GM21381 (cell line): ENCODE measurements at regions not wholly inside any gene's neighbourhood (a gene's known extent, or its start where the extent isn't known, plus 50 kb on each side); places are given as distances from the start of the nearest gene placed in this dataset.

Experiments
- ATAC-seq: cut with Tn5 transposase; IDR thresholded peaks from one replicate; pipeline ENCODE4 v1.9.1; 2021; ENCODE audit warnings: mild to moderate bottlenecking, moderate library complexity; ENCODE audit not compliant: unreplicated experiment

DNA sequence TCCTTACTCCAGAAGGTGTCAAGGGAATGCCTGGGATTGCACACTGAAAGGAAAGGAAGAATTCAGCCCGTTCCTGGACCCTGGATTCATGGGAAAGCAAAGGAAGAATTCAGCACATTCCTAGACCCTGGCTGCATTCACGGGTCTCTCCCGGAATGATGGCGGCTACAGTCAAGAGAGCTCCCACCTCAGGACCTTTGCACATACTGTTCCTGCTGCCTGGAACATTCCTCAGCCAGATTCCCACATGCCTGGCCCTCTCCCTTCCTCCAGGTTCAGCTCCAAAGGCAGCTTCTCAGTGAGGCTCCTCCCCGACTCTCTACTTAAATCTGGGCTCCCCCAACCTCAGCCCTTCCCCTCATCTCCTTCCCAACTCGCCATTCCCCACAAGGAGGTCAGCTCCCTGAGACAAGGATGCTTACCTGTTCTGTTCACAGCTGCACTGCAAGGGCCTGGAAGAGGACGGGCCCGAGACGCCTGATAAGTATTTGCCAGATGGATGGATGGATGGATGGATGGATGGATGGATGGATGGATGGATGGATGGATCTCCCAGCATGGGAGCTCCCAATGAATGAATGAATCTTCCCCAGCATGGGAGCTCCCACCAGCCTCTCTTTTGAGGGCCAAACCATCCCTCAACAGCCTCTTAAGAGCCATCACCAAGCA lies 77.4 kb downstream of the NCOR2 start:
- no peak for ATAC-seq

DNA sequence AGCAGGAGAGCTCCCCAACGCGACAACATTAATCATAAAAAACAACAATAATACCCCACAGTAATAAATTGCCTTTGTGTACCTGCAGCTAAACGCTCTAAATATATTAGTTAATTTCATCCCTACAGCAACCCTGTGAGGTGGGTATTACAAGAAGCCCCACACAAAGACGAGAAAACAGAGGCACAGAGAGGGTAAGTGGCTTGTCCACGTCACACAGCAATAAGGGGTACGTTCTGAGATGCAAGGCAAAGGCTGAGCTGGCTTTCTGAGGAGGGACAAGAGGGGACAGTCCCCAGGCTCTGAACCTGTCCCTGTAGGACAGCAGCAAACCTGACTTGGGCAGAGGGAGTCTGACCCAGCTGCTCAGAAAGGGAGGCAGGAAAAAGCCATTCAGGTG lies 78.2 kb downstream of the NCOR2 start:
- no peak for ATAC-seq

DNA sequence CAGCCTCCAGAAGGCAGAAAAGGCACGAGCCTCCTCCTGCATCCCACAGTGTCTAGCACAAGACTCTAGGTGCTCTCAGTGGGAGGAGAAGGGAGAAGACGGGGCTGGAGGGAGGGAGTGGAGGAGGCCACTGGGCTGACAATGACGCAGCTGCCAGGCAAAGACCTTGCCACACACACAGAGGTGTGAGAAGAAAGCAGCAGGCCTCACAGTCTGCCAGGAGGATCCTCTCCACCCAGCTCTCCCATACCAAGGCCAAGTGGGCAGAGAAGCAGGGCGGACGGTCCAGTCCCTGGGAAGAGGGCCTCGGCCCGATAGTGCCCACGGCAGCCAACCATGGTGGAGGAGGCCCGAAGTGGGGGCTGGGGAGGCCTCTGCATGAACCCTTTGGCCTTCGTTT lies 78.9 kb downstream of the NCOR2 start:
- no peak for ATAC-seq

DNA sequence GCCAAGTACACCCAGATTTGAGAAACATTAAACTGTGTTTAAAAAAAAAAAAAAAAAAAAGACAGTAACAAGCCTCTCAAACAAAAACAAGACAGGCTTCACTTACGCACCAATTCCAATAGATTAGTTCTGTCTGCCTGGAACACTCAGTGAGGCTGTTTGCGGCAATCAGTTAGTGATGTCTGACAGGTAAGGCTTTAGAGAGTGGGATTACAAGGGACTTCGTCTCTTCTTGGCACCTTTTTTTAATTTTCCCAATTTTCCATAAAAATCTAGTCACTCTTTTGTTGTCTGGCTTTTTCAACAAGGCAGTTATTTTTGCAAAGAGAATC lies 79.6 kb downstream of the NCOR2 start:
- no peak for ATAC-seq

DNA sequence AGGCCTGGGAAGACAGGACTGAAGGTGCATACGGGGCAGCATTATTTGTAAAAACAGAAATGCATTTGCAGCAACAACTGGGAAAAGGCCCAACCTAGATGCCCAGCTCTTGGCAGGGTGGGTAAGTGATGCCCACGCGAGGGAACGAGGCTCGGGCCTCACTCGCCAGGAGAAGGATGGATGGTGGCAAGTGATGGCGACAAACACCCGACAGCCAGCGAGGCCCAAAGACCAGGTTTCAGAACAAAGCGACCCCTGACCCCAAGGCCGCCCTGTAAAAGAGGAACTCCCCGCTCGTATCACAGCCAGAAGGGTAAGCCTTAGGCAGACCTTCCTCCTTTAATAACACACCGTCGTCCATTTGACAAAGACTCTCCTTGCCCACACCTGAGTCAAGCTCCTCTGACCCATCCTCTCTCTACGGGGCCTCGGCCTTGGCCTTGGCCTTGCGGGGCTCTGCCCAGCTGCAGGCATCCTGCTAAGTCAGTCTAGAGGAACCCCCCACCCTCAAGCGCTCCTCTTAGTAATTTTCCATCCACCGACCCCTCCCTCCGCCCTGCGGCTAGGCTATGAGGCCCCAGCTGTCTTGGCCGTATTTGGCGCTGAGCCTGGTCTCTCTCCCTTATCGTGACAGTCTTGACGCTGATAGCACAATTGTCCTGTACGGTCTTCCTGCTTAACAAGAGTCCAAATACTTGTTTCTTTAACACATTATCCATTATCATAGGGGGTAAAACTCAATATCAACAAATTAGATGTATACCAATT lies 80.2 kb downstream of the NCOR2 start:
- no peak for ATAC-seq

DNA sequence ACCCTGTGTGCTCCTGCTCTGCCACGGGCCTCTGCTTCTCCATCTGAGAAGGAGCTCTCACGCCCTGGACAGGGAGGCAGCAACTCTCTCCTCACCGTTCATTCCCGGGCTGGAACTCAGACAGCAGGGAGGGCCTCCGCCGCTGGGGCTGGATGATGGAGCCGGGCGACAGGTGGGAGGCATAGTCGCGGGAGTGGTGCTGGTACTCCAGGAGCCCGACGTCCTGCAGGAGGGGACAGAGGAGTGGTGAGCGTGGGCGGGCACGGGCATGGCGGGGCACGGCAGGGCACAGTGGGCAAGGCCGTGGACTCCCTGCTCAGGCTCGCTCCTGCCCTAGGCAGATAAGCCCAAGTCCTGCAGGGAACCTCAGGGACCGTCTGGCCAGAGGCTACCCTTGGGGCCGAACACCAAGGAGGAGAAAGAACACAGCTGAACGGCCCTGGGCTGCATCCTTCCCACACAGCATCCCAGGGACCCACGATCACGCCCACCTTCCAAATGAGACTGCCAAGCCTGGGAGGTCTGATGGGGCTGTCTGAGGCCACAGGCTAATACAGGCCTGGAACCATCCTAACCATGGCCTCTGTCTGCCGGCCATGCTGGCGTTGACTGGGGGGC lies 81.0 kb downstream of the NCOR2 start:
- no peak for ATAC-seq

DNA sequence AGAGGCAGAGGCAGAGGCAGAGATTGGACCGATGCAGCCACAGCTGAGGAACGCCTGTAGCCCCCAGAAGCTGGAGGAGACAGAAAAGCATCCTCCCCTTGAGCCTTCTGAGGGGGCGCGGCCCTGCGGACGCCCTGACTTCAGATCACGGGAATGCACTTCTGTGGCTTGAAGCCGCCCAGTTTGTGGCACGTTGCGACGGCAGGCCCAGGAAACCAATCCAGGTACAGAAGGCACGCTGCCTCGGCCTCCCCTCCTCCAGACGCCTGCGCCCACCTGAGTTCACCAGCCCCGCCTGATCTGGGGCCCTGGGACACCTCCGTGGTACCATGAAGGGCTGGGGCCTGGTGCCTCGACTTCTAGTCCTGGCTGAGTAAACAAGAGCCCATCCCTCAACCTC lies 82.0 kb downstream of the NCOR2 start:
- ATAC-seq, result no peak

DNA sequence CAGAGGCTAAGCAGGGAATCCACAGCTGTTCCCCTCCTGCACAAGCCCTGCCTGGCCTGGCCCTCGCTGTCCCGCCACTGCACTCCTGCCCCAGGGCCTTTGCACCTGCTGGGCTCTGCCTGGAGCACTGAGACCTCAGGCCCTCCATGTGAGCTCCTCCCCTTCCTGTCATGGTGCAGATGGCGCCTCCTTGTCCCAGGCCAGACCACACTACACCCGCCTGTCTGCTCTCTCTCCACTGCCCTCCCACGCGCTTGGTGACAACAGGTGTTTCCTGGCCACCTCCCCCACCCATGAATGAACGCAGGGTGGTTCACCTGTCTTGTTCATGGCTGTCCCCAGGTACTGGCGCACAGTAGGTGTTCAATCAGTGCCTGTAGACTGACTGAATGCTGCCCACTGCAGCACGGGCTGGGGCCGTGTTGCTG lies 82.9 kb downstream of the NCOR2 start:
- no peak for ATAC-seq

DNA sequence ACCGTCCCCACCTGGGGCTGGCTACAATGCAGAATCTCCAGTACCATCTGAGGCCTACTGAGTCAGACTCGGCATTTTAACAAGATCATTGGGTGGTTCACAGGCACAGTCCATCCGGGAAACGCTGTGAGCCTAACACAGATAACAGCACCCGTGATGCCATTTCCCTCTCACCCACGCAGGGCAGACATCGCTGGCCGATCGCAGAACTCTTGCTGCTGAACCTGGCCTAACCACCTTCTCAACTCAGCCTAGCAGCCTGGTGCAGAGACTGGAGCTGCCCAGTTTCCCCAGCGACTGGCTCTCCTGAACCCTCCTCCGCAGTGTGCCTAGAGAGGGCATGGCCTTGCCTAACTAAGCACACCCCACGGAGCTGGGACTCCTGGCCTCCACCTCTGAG lies 83.3 kb downstream of the NCOR2 start:
- no peak for ATAC-seq

DNA sequence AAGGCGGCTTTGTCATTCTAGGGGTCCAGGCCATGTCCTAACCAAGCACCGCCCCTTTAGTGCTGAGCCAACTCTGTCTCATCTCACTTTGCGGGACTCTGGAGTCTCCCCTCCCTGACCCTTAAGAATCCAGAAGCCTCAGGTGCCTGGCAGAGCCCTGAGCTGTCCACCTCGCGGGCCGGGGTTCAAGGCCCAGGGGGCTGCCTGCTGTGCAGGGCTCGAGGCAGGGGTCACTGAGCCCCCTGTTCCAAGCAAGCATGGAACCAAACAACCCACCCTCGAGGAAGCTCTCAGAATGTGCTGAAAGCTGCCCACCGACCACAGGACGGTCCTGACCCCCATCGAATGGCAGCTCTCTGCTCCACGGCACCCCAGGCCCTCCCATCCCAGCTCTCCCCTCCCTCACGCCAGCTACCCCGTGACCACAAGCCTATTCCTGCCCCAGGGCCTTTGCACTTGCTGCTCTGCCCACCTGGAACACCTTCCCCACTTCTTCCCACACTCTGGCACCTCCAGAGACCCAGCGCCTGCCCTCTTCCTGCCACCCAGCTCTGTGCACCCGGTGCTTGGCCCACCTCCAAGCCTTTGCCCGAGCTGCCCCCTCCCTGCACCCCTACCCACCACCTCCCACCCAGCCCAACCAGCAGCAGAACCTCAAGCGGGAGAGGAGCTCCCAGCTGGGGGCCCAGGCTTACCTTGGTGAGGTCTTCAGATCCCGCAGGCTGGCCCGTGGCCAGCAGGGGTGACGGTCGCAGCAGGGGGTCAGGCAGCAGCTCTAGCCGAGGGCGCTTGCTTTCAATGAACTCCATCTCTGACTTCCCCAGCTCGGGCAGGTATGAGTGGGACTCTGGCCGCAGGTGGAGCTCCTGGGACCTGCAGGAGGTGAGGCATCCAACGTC lies 84.3 kb downstream of the NCOR2 start:
- ATAC-seq, result no peak

DNA sequence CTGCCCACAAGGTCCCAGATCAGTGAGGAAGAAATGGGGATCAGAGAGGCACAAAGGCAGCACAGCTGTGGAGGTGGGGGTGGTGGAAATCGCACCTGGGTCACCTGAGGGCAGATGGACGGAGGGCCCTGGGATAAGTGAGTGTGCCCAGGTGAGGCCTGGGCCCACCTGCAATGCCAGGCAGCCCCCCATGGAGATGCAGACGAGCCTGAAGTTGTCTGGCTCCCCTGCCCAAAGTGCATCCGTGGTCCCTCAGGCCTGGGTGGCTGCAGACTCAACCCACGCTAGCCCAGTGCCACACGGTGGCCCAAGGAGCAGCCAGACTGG lies 84.9 kb downstream of the NCOR2 start:
- no peak for ATAC-seq

DNA sequence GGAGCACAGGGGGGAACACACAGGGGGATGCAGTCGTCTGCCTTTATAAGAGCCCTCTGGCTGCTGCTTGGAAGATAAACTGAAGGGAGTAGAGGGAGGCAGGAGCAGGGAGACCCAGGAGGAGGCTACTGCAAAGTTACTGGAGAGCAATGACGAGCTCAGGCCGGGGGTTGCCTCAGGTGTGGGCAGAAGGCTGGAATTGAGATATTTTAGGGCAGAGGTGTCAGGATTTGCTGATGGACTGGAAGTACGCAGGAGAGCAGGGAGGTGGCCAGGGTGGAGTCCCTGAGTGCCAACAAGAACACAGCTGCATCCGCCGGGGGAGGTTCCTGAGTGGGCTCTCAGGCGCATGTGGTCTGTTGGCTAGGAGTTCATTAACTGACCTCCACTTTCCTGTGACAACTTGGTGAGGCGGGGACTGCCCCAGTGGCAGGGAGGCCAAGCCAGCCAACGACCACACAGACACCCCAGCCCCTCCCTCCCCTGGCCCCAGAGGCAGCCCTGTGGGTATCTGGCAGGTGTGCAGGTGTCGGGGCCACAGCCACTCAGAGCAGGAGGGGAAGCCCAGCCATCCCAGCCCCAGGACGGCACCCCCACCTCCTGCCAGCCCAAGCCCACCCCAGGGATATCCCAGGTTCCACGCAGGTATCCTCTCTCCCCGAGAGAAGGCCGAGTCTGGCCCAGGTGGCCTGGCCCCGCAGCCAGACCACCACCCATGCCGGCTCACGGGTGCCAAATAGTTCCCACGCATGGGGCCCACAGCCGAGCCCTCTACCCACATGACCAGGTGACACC lies 85.4 kb downstream of the NCOR2 start:
- ATAC-seq, result peak; percentile 46

DNA sequence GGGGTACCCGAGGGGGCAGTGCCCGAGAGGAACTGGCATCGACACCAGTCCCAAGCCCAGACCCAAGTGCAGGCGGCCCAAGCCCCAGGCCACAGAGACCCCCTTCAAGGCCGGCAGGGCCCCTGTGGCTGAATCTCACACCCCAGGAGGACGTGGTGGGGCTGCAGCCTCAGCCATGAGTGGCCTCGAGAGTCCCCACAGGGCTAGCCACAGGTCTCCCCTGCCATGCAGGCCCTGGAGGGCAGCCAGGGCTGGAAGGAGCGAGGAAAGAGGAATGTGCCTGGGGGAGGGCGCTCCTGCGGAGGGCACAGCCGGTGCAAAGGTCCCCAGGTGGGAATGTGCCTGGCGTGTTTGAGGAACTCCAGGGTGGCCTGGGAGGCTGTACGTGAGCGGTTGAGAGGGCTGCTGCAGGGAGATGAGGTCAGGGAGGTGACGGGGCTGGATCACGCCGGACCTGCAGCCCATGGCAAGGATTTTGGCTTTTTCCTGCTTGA lies 86.1 kb downstream of the NCOR2 start:
- ATAC-seq, result no peak

DNA sequence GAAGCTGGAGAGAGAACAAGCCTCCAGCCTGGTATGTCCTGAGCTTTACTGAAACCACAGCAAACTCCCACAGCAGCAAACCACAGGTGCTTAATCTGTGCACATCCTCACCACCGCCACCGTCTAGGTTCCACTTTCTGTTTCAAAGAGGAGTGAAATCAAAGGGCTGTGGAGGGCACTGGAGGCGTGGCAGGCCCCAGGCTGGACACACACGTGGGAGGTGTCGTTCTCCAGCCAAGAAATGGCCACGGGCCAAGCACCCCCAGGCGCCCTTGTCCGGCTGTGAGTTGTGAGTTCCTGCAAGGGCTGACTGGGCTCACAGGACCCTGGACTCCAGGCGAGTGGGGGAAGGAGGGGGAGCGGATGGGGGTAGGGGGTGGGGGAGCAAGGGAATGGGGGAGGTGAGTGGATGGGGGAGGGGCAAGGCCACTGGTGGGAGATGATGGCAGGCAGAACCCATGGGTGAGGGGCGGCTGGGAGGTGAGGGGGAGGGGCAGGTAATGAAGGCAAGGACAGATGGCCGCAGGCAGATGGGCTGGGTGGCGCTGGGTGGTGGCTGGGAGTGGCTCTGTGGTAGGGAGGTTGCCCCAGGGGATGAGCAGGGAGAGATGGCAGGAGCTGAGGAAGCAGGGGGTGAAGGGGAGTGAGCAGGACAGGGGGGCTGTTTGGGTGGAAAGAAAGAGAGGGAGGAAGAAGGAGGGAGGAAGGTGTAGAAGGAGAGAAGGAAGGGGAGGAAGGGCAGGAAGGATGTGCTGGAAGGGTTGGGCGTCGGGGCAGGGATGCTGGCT lies 86.7 kb downstream of the NCOR2 start:
- peak; percentile 60 for ATAC-seq

DNA sequence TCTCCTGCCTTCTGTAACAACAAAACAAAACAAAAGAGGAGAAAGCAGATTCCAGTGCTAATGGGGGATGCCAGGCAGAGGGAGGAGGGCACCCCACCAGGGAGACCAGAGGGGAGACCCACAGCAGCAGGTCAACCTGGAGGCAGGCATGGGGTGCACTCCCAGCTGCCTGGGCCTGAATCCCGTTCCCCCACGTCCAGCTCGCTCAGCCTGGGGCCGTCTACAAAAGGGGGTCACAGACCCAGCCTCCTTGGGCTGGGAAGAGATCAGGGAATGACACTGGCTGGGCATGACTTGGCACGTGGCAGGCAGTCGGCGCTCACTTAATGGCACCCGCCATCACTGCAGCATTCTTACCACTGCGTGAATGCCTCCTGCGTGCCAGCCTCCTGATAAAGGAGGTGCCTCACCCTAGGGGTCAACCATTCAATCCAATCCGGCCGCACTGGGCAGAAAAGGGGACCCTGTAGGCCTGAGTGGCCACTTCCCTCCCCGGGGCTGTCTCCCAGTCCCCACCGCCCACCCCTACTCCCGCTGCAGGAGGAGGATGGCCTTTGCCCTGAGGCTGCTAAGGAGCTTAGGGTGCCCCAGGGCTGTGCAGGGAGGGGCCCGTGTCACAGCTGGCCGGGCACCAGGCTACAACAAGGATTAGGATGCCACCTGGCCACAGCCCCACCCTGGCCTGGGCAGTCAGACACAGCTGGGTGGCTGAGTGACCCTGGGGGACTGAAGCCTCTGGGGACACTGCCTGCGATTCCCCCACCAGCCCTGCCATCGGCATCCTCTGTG lies 87.5 kb downstream of the NCOR2 start:
- ATAC-seq, result peak; percentile 18

DNA sequence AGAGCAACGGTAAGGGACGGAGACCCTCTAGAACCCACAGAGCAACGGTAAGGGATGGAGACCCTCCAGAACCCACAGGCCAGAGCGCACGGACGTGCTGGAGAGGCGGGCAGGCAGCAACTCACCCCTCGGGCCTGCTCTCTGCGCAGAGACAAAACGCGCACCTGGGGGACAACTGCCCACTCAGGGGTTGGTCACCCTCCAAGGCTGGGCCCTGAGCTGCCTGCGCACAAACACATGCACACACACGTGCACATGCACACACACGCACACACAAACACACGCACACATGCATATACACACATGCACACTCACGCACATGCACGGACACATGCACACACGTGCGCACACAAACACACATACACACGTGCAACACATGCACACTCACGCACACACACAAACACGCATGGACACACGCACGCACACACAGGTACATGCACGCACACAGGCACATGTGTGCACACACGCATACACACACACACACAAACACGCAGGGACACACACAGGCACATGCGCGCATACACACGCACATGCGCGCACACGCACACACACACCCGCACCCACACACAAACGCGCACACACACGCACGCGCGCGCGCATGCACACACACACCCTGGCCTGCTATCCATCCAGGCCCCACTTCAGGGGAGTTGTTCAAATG lies 88.3 kb downstream of the NCOR2 start:
- ATAC-seq, result no peak

DNA sequence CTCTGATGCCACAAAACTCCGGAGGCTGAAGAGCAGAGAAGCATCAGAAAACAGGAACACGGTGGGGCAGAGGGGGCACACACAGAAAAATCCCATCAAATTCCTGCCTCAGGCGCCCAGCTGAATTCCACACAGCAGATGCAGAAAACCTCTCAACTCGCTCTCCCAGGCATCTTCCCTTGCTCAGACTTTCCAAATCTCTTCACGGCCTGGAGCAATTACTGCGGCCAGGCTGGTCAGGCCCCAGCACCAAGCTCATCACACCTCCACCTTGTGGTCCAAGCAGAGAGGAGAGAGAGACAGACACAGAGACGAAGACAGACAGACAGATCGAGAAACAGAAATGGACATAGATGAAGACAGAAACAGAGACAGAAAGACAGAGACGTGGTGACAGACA lies 89.0 kb downstream of the NCOR2 start:
- no peak for ATAC-seq

DNA sequence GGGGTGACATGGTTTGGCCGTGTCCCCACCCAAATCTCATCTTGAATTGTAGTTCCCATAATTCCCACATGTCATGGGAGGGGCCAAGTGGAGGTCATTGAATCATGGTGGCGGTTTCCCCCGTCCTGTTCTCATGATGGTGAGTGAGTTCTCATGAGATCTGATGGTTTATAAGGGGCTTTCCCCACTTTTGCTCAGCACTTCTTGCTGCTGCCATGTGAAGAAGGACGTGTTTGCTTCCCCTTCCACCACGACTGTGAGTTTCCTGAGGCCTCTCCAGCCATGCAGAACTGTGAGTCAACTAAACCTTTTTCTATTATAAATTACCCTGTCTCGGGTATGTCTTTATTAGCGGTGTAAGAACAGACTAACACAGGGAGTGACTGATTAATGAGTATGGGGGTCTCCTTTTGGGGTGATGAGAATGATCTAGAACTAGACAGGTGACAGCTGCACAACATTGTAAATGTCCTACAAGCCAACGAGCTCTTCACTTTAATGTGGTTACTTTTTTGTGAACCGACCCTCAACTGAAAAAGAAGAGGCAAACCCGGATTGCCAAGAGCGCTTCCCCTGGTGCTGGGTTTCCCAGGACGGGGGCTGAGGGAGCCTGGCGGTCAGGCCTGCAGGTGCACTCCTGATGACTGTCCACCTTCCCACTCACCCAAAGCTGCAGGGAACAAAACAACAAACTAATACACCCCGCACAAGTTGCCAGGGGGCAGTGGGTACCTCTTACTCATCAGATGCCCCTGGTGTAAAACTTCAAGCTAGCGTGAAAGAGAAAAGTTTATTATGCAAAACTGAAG lies 90.1 kb downstream of the NCOR2 start:
- no peak for ATAC-seq
